Left ventricle myocardium inferior (tissue), 1 donor: ENCODE measurements at regions not wholly inside any gene's neighbourhood (a gene's known extent, or its start where the extent isn't known, plus 50 kb on each side); places are given as distances from the start of the nearest gene placed in this dataset.

Experiments used
- DNase-seq: peaks from one replicate; pipeline ENCODE4 v3.0.0-alpha.2; 2020
- H3K27ac ChIP-seq: fragments of 200-600 bp; replicated peaks from 2 replicates; pipeline ENCODE4 v1.8.0; 2021
- H3K27me3 ChIP-seq: fragments of 200-600 bp; 2 replicates; pipeline ENCODE4 v1.8.0; 2021; ENCODE audit warnings: low read depth
- H3K36me3 ChIP-seq: fragments of 200-600 bp; 2 replicates; pipeline ENCODE4 v1.8.0; 2021
- H3K4me1 ChIP-seq: fragments of 200-600 bp; 2 replicates; pipeline ENCODE4 v1.8.0; 2021
- H3K4me3 ChIP-seq: fragments of 200-600 bp; 2 replicates; pipeline ENCODE4 v1.8.0; 2021; ENCODE audit warnings: mild to moderate bottlenecking, moderate library complexity
- H3K9me3 ChIP-seq: fragments of 200-600 bp; replicated peaks from 2 replicates; pipeline ENCODE4 v1.8.0; 2021
- CTCF ChIP-seq: fragments of 200-600 bp; IDR thresholded peaks from 2 replicates; pipeline ENCODE4 v1.8.0; 2021; ENCODE audit warnings: antibody characterized with exemption, mild to moderate bottlenecking, borderline replicate concordance
- intact Hi-C: fragments of 100-400 bp; cut with micrococcal nuclease; formaldehyde crosslinking; loops from one replicate; pipeline ENCODE4 v1.11.0; 2022
- donor health status: DM: no; HTN: yes; CAD: no; lungs with severe emphysema.

- no peaks in the 10 kb centered on the region for H3K36me3 ChIP-seq
Observed at GRCh38 chr17:79511471-79511870, 99.4 kb downstream of the RBFOX3 start.

GRCh38 chr17:79510071-79510470 lies 100.8 kb downstream of the RBFOX3 start:
- H3K4me1 ChIP-seq, result no peaks in the 10 kb centered on the region
- no peak overlapping the region for H3K27ac ChIP-seq
- intact Hi-C loops, result no loop called here
- no peak overlapping the region for H3K4me3 ChIP-seq
- no peaks in the 10 kb centered on the region for H3K36me3 ChIP-seq
- peaks cover 11% of the 10 kb centered on the region for H3K9me3 ChIP-seq
- TF ChIP-seq CTCF, result no peak
- peaks cover 79% of the 10 kb centered on the region for H3K27me3 ChIP-seq
- DNase-seq, result no peak

More at GRCh38 chr17:79511471-79511870, 99.4 kb downstream of the RBFOX3 start:
- no peak overlapping the region for H3K27ac ChIP-seq
- H3K27me3 ChIP-seq, result peaks cover 79% of the 10 kb centered on the region
- TF ChIP-seq CTCF, result no peak
- no peak overlapping the region for H3K4me3 ChIP-seq
- intact Hi-C loops, result no loop called here
- peaks cover 11% of the 10 kb centered on the region for H3K9me3 ChIP-seq
- DNase-seq, result no peak
- no peaks in the 10 kb centered on the region for H3K4me1 ChIP-seq

GRCh38 chr17:79509490-79509889 lies 101.4 kb downstream of the RBFOX3 start:
- no peak overlapping the region for H3K4me3 ChIP-seq
- no peak for DNase-seq
- intact Hi-C loops, result no loop called here
- peaks cover 79% of the 10 kb centered on the region for H3K27me3 ChIP-seq
- H3K27ac ChIP-seq, result no peak overlapping the region
- H3K9me3 ChIP-seq, result peaks cover 11% of the 10 kb centered on the region
- no peaks in the 10 kb centered on the region for H3K4me1 ChIP-seq
- H3K36me3 ChIP-seq, result no peaks in the 10 kb centered on the region
- TF ChIP-seq CTCF, result no peak

- TF ChIP-seq CTCF, result no peak
- intact Hi-C loops, result no loop called here
Observed at GRCh38 chr17:79509008-79509407, 101.8 kb downstream of the RBFOX3 start.

GRCh38 chr17:79508291-79508716 lies 102.5 kb downstream of the RBFOX3 start:
- TF ChIP-seq CTCF, result no peak
- Histone ChIP-seq H3K36me3 (no peaks in the 10 kb centered on the region), H3K27me3 (peaks cover 79% of the 10 kb centered on the region), H3K27ac (no peak overlapping the region), H3K4me3 (no peak overlapping the region), H3K9me3 (peaks cover 11% of the 10 kb centered on the region), H3K4me1 (no peaks in the 10 kb centered on the region)
- intact Hi-C loops, result no loop called here
- no peak for DNase-seq

More at GRCh38 chr17:79509008-79509407, 101.8 kb downstream of the RBFOX3 start:
- Histone ChIP-seq H3K36me3 (no peaks in the 10 kb centered on the region), H3K4me1 (no peaks in the 10 kb centered on the region), H3K27ac (no peak overlapping the region), H3K9me3 (peaks cover 11% of the 10 kb centered on the region), H3K27me3 (peaks cover 79% of the 10 kb centered on the region), H3K4me3 (no peak overlapping the region)
- no peak for DNase-seq

- H3K4me1 ChIP-seq, result no peaks in the 10 kb centered on the region
- no peaks in the 10 kb centered on the region for H3K36me3 ChIP-seq
- H3K4me3 ChIP-seq, result no peak overlapping the region
- TF ChIP-seq CTCF, result no peak
- H3K27ac ChIP-seq, result no peak overlapping the region
- intact Hi-C loops, result no loop called here
- peaks cover 89% of the 10 kb centered on the region for H3K27me3 ChIP-seq
- peaks cover 4% of the 10 kb centered on the region for H3K9me3 ChIP-seq
- no peak for DNase-seq
Observed at GRCh38 chr17:79506955-79507354, 103.9 kb downstream of the RBFOX3 start.
